Liver (tissue), 8 donors: ENCODE measurements at regions not wholly inside any gene's neighbourhood (a gene's known extent, or its start where the extent isn't known, plus 50 kb on each side); places are given as distances from the start of the nearest gene placed in this dataset.

Experiments used
- DNase-seq: peaks from one replicate; pipeline ENCODE4 v3.0.0-alpha.2; 2017; ENCODE audit warnings: low spot score
- H3K27ac ChIP-seq, 2 donors: one replicate each; pipeline ENCODE4 v1.7.0; 2013; ENCODE audit warnings: inconsistent platforms in 2 of 2, low read length in 2 of 2, control low read depth in 1 of 2, low read depth in 1 of 2, mild to moderate bottlenecking in 1 of 2
- H3K27me3 ChIP-seq, 4 donors: one replicate each; pipeline versions ENCODE4 v1.6.1 to v1.7.0; 2013; ENCODE audit warnings: low read length in 3 of 4, inconsistent platforms in 1 of 4, mild to moderate bottlenecking in 1 of 4, moderate library complexity in 1 of 4; ENCODE audit not compliant: control insufficient read depth in 4 of 4, insufficient read depth in 4 of 4
- H3K36me3 ChIP-seq, 4 donors: one replicate each; pipeline versions ENCODE4 v1.6.1 to v1.7.0; 2013; ENCODE audit warnings: low read length in 3 of 4, mild to moderate bottlenecking in 3 of 4, low read depth in 1 of 4, moderate library complexity in 1 of 4; ENCODE audit not compliant: control insufficient read depth in 4 of 4, insufficient read depth in 3 of 4
- H3K4me1 ChIP-seq, 4 donors: one replicate each; pipeline versions ENCODE4 v1.6.1 to v1.7.0; 2013; ENCODE audit warnings: low read length in 3 of 4, mild to moderate bottlenecking in 3 of 4, moderate library complexity in 1 of 4; ENCODE audit not compliant: control insufficient read depth in 4 of 4, insufficient read depth in 4 of 4
- H3K4me3 ChIP-seq, 3 donors: one replicate each; pipeline versions ENCODE4 v1.6.1 to v1.7.0; 2013; ENCODE audit warnings: low read length in 3 of 3, control low read depth in 1 of 3, low read depth in 1 of 3, mild to moderate bottlenecking in 1 of 3
- H3K9ac ChIP-seq, 2 donors: one replicate each; pipeline ENCODE4 v1.7.0; 2013; ENCODE audit warnings: low read length in 2 of 2, mild to moderate bottlenecking in 2 of 2, moderate library complexity in 2 of 2, control low read depth in 1 of 2, low read depth in 1 of 2
- H3K9me3 ChIP-seq, 4 donors: one replicate each; pipeline versions ENCODE4 v1.6.1 to v1.7.0; 2013; ENCODE audit warnings: low read length in 3 of 4; ENCODE audit not compliant: control insufficient read depth in 4 of 4
- ATF3 ChIP-seq: IDR thresholded peaks from 2 replicates; pipeline ENCODE4 v1.6.1; 2016; ENCODE audit warnings: antibody characterized with exemption
- CTCF ChIP-seq: fragments of 150-350 bp; IDR thresholded peaks from 2 replicates; pipeline ENCODE4 v1.5.1; 2017; ENCODE audit warnings: improper control_type of control experiment, low read depth, low read length; ENCODE audit not compliant: missing input control
- EGR1 ChIP-seq, 2 donors: IDR thresholded peaks; 2 replicates each; pipeline ENCODE4 v1.6.1; 2016 to 2018; ENCODE audit warnings: antibody characterized with exemption in 2 of 2, low read depth in 2 of 2
- FOXA1 ChIP-seq: IDR thresholded peaks from 2 replicates; pipeline ENCODE4 v1.6.1; 2016; ENCODE audit warnings: antibody characterized with exemption
- FOXA2 ChIP-seq: IDR thresholded peaks from 2 replicates; pipeline ENCODE4 v1.6.1; 2016; ENCODE audit warnings: antibody characterized with exemption
- GABPA ChIP-seq, 2 donors: IDR thresholded peaks in 1 of 2; conservative IDR thresholded peaks in 1 of 2; 2 replicates each; pipeline ENCODE4 v1.6.1; 2016; ENCODE audit warnings: antibody characterized with exemption in 2 of 2, mild to moderate bottlenecking in 1 of 2, moderate library complexity in 1 of 2
- HNF4A ChIP-seq, 2 donors: conservative IDR thresholded peaks; 2 replicates each; pipeline ENCODE4 v1.6.1; 2016; ENCODE audit warnings: antibody characterized with exemption in 2 of 2, mild to moderate bottlenecking in 2 of 2
- HNF4G ChIP-seq: IDR thresholded peaks from 2 replicates; pipeline ENCODE4 v1.6.1; 2016; ENCODE audit warnings: antibody characterized with exemption
- JUND ChIP-seq, 2 donors: IDR thresholded peaks; 2 replicates each; pipeline ENCODE4 v1.6.1; 2016; ENCODE audit warnings: antibody characterized with exemption in 2 of 2
- MAX ChIP-seq: IDR thresholded peaks from 2 replicates; pipeline ENCODE4 v1.6.1; 2016; ENCODE audit warnings: antibody characterized with exemption
- NR2F2 ChIP-seq: IDR thresholded peaks from 2 replicates; pipeline ENCODE4 v1.6.1; 2016; ENCODE audit warnings: antibody characterized with exemption
- RAD21 ChIP-seq, 2 donors: IDR thresholded peaks; 2 replicates each; pipeline ENCODE4 v1.6.1; 2016; ENCODE audit warnings: antibody characterized with exemption in 2 of 2, mild to moderate bottlenecking in 2 of 2
- REST ChIP-seq: IDR thresholded peaks from 2 replicates; pipeline ENCODE4 v1.6.1; 2016; ENCODE audit warnings: antibody characterized with exemption, mild to moderate bottlenecking
- RXRA ChIP-seq, 2 donors: IDR thresholded peaks; 2 replicates each; pipeline ENCODE4 v1.6.1; 2017 to 2018; ENCODE audit warnings: antibody characterized with exemption in 2 of 2, mild to moderate bottlenecking in 1 of 2
- SP1 ChIP-seq: IDR thresholded peaks from 2 replicates; pipeline ENCODE4 v1.6.1; 2018; ENCODE audit warnings: antibody characterized with exemption, mild to moderate bottlenecking
- TAF1 ChIP-seq: conservative IDR thresholded peaks from 2 replicates; pipeline ENCODE4 v1.6.1; 2016; ENCODE audit warnings: antibody characterized with exemption, mild to moderate bottlenecking
- YY1 ChIP-seq: IDR thresholded peaks from 2 replicates; pipeline ENCODE4 v1.6.1; 2016; ENCODE audit warnings: antibody characterized with exemption, mild to moderate bottlenecking
- ZBTB33 ChIP-seq: IDR thresholded peaks from 2 replicates; pipeline ENCODE4 v1.6.1; 2016; ENCODE audit warnings: antibody characterized with exemption
- WGBS: extraction: QIAGEN DNeasy Blood & Tissue Kit; methylation state at CpG from one replicate; pipeline ENCODE4 v1.1.7; 2013; 5-methylcytosine and 5-hydroxymethylcytosine counted together
- donor health status: healthy.
- donor health status: healthy.
- donor health status: healthy.
- donor health status: healthy.
- donor health status: healthy.

GRCh38 chr2:59903994-59904544 is 649.4 kb downstream of the BCL11A start:
- no peak for DNase-seq
- H3K27me3 ChIP-seq, result no peaks in the 10 kb centered on the region
- TF ChIP-seq ATF3, result no peak
- TF ChIP-seq JUND (IDR thresholded peaks at IDR 0.05), result no peak
- no peak for TF ChIP-seq GABPA (IDR thresholded peaks at IDR 0.05 in 1 of 2, conservative IDR thresholded peaks at IDR 0.05 in 1 of 2)
- TF ChIP-seq HNF4A (conservative IDR thresholded peaks at IDR 0.05), result no peak
- no peak for TF ChIP-seq YY1
- no peak for TF ChIP-seq HNF4G
- TF ChIP-seq EGR1 (IDR thresholded peaks at IDR 0.05; ENCODE audit: low read depth in 2 of 2), result no peak
- TF ChIP-seq FOXA1, result no peak
- no peak for TF ChIP-seq MAX
- no peak for TF ChIP-seq ZBTB33
- no peak for TF ChIP-seq SP1
- TF ChIP-seq RAD21 (IDR thresholded peaks at IDR 0.05), result no peak
- no peak overlapping the region for H3K4me3 ChIP-seq
- H3K4me1 ChIP-seq, result no peaks in the 10 kb centered on the region
- H3K36me3 ChIP-seq, result no peaks in the 10 kb centered on the region
- H3K9me3 ChIP-seq, result no peaks in the 10 kb centered on the region
- H3K27ac ChIP-seq, result no peak overlapping the region
- WGBS, result 88% methylated on average over 9 of the region's 9 CpGs
- no peak overlapping the region for H3K9ac ChIP-seq

- Histone ChIP-seq H3K9ac (no peak overlapping the region), H3K27me3 (no peaks in the 10 kb centered on the region), H3K27ac (no peak overlapping the region), H3K9me3 (no peaks in the 10 kb centered on the region), H3K4me1 (no peaks in the 10 kb centered on the region), H3K4me3 (no peak overlapping the region), H3K36me3 (no peaks in the 10 kb centered on the region)
- no peak for DNase-seq
- TF ChIP-seq ATF3 (no peak), TAF1 (no peak), MAX (no peak), FOXA2 (no peak), RXRA (IDR thresholded peaks at IDR 0.05) (no peak), FOXA1 (no peak), ZBTB33 (no peak), EGR1 (IDR thresholded peaks at IDR 0.05; ENCODE audit: low read depth in 2 of 2) (no peak), YY1 (no peak), CTCF (no peak), NR2F2 (no peak), HNF4G (no peak), REST (no peak), GABPA (IDR thresholded peaks at IDR 0.05 in 1 of 2, conservative IDR thresholded peaks at IDR 0.05 in 1 of 2) (no peak), JUND (IDR thresholded peaks at IDR 0.05) (no peak), RAD21 (IDR thresholded peaks at IDR 0.05) (no peak)
- 77% methylated on average over 6 of the region's 6 CpGs for WGBS
These were observed 652.6 kb downstream of the BCL11A start for GRCh38 chr2:59900728-59901452.
